ENCODE measurements at regions not wholly inside any gene's neighbourhood (a gene's known extent, or its start where the extent isn't known, plus 50 kb on each side); places are given as distances from the start of the nearest gene placed in this dataset.

GRCh38 chr3:3951071-3951470 is 151.8 kb downstream of the LRRN1 start:
- H3K9me3 ChIP-seq: no peaks in the 10 kb centered on the region
- no peaks in the 10 kb centered on the region for H3K9me2 ChIP-seq
- POLR2A ChIA-PET: no interaction called here
- no peak overlapping the region for H3K27ac ChIP-seq (ENCODE audit: low read depth in 2 of 2, low read length in 1 of 2)
- no peaks in the 10 kb centered on the region for H4K20me1 ChIP-seq (ENCODE audit: insufficient read depth)
- no peak overlapping the region for H3K9ac ChIP-seq
- TF ChIP-seq SIN3A (IDR thresholded peaks at IDR 0.05; ENCODE audit: borderline replicate concordance, low read depth, low read length): no peak
- TF ChIP-seq MEF2A (IDR thresholded peaks at IDR 0.05; ENCODE audit: borderline replicate concordance, low read depth): no peak
- no peak for TF ChIP-seq EP300 (IDR thresholded peaks at IDR 0.05; ENCODE audit: borderline replicate concordance in 1 of 2, low read depth in 1 of 2, low read length in 1 of 2)
- no peak for TF ChIP-seq EZH2phosphoT487 (IDR thresholded peaks at IDR 0.05; ENCODE audit: borderline replicate concordance, low read depth)
- no peak for TF ChIP-seq NFIC (IDR thresholded peaks at IDR 0.05; ENCODE audit: borderline replicate concordance)
- TF ChIP-seq RFX5 (IDR thresholded peaks at IDR 0.05; ENCODE audit: low read length): no peak
- no peak for TF ChIP-seq GATA2 (CRISPR knock-in tag; IDR thresholded peaks at IDR 0.05)
- TF ChIP-seq ELF1 (IDR thresholded peaks at IDR 0.05): no peak
- no peak for TF ChIP-seq RAD21 (IDR thresholded peaks at IDR 0.05; ENCODE audit: low read length)
- no peak for TF ChIP-seq TAF1 (IDR thresholded peaks at IDR 0.05; ENCODE audit: borderline replicate concordance, low read depth, low read length)
- TF ChIP-seq, protein P1, sequence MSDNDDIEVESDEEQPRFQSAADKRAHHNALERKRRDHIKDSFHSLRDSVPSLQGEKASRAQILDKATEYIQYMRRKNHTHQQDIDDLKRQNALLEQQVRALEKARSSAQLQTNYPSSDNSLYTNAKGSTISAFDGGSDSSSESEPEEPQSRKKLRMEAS (IDR thresholded peaks at IDR 0.05; ENCODE audit: low read depth): no peak
- no peak for TF ChIP-seq MXI1 (IDR thresholded peaks at IDR 0.05; ENCODE audit: low read depth, low read length)
- TF ChIP-seq POLR2AphosphoS5 (IDR thresholded peaks at IDR 0.05; ENCODE audit: low read depth, low read length): no peak
- no peak for TF ChIP-seq FOXJ3 (CRISPR knock-in tag; IDR thresholded peaks at IDR 0.05)
- no peak for TF ChIP-seq RCOR1 (IDR thresholded peaks at IDR 0.05; ENCODE audit: low read length)
- no peak for TF ChIP-seq TCF12 (IDR thresholded peaks at IDR 0.05)
- no peak for TF ChIP-seq SMC3 (IDR thresholded peaks at IDR 0.05; ENCODE audit: low read depth, low read length)
- no peak overlapping the region for H2AFZ ChIP-seq (ENCODE audit: low read depth)
- no peaks in the 10 kb centered on the region for H3K36me3 ChIP-seq (replicated peaks in 1 of 2; ENCODE audit: control insufficient read depth in 1 of 2, insufficient read depth in 2 of 2, low read length in 1 of 2)
- H3K27me3 ChIP-seq (ENCODE audit: insufficient read depth): no peaks in the 10 kb centered on the region
- no peak overlapping the region for H3K4me2 ChIP-seq
- no peaks in the 10 kb centered on the region for H3K4me1 ChIP-seq (ENCODE audit: control insufficient read depth in 1 of 2, insufficient read depth in 2 of 2, low read depth in 1 of 2, low read length in 1 of 2)
- DNase-seq: no peak
- no peaks in the 10 kb centered on the region for H3F3A ChIP-seq (replicated peaks; ENCODE audit: insufficient read depth)
- CTCF ChIA-PET: no interaction called here
- no peak overlapping the region for H3K4me3 ChIP-seq (ENCODE audit: low read depth in 2 of 2, low read length in 1 of 2)
- 2% methylated on average over 1 of the region's 1 CpG for WGBS (ENCODE audit: low lambda C conversion rate)
- no peaks in the 10 kb centered on the region for H3K79me2 ChIP-seq (ENCODE audit: insufficient read depth)

DNA sequence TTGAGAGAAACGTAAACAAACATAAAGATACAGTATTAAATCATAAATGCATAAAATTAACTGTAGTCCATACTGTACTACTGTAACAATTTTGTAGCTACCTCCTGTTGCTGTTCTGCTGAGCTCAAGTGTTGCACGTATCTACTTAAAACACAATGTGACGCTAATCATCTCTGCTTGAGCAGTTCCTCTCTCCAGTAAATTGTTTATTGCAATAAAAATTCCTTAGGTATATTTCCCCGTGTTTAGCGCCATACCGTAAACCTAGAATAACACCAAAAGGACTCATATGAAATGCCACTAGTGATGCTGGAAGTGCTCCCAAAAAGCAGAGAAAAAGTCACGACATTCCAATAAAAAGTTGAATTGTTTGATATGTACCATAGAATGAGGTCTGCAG is 152.3 kb downstream of the LRRN1 start:
- WGBS (ENCODE audit: low lambda C conversion rate): 40% methylated on average over 7 of the region's 7 CpGs
- POLR2A ChIA-PET: no interaction called here
- TF ChIP-seq SIN3A (IDR thresholded peaks at IDR 0.05; ENCODE audit: borderline replicate concordance, low read depth, low read length): no peak
- TF ChIP-seq SMC3 (IDR thresholded peaks at IDR 0.05; ENCODE audit: low read depth, low read length): no peak
- no peak for TF ChIP-seq RCOR1 (IDR thresholded peaks at IDR 0.05; ENCODE audit: low read length)
- no peak for TF ChIP-seq FOXJ3 (CRISPR knock-in tag; IDR thresholded peaks at IDR 0.05)
- TF ChIP-seq RXRA (IDR thresholded peaks at IDR 0.05; ENCODE audit: borderline replicate concordance, low read depth): no peak
- no peak for TF ChIP-seq IRF3 (IDR thresholded peaks at IDR 0.05; ENCODE audit: low read depth, low read length)
- no peak for TF ChIP-seq EZH2phosphoT487 (IDR thresholded peaks at IDR 0.05; ENCODE audit: borderline replicate concordance, low read depth)
- TF ChIP-seq, protein P2, sequence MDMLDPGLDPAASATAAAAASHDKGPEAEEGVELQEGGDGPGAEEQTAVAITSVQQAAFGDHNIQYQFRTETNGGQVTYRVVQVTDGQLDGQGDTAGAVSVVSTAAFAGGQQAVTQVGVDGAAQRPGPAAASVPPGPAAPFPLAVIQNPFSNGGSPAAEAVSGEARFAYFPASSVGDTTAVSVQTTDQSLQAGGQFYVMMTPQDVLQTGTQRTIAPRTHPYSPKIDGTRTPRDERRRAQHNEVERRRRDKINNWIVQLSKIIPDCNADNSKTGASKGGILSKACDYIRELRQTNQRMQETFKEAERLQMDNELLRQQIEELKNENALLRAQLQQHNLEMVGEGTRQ (IDR thresholded peaks at IDR 0.05; ENCODE audit: borderline replicate concordance, low read depth, low read length): no peak
- no peak for TF ChIP-seq NRF1 (IDR thresholded peaks at IDR 0.05; ENCODE audit: low read depth, low read length)
- TF ChIP-seq, protein P3, sequence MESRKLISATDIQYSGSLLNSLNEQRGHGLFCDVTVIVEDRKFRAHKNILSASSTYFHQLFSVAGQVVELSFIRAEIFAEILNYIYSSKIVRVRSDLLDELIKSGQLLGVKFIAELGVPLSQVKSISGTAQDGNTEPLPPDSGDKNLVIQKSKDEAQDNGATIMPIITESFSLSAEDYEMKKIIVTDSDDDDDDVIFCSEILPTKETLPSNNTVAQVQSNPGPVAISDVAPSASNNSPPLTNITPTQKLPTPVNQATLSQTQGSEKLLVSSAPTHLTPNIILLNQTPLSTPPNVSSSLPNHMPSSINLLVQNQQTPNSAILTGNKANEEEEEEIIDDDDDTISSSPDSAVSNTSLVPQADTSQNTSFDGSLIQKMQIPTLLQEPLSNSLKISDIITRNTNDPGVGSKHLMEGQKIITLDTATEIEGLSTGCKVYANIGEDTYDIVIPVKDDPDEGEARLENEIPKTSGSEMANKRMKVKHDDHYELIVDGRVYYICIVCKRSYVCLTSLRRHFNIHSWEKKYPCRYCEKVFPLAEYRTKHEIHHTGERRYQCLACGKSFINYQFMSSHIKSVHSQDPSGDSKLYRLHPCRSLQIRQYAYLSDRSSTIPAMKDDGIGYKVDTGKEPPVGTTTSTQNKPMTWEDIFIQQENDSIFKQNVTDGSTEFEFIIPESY (IDR thresholded peaks at IDR 0.05; ENCODE audit: borderline replicate concordance, low read depth): no peak
- no peak for TF ChIP-seq PBX3 (IDR thresholded peaks at IDR 0.05)
- TF ChIP-seq CHD2 (IDR thresholded peaks at IDR 0.05; ENCODE audit: low read length, partially characterized antibody): no peak
- TF ChIP-seq MXI1 (IDR thresholded peaks at IDR 0.05; ENCODE audit: low read depth, low read length): no peak
- TF ChIP-seq RAD21 (IDR thresholded peaks at IDR 0.05; ENCODE audit: low read length): no peak
- no peak for TF ChIP-seq FOXM1 (IDR thresholded peaks at IDR 0.05; ENCODE audit: low read depth)
- TF ChIP-seq YY1 (IDR thresholded peaks at IDR 0.05; ENCODE audit: low read depth): no peak

More for the DNA sequence above, 152.3 kb downstream of the LRRN1 start:
- CTCF ChIA-PET: no interaction called here
- Histone ChIP-seq H3K27me3 (ENCODE audit: insufficient read depth) (no peaks in the 10 kb centered on the region), H3K4me2 (no peak overlapping the region), H3K9me2 (no peaks in the 10 kb centered on the region), H4K20me1 (ENCODE audit: insufficient read depth) (no peaks in the 10 kb centered on the region), H3K9ac (no peak overlapping the region), H3K27ac (ENCODE audit: low read depth in 2 of 2, low read length in 1 of 2) (no peak overlapping the region), H3F3A (replicated peaks; ENCODE audit: insufficient read depth) (no peaks in the 10 kb centered on the region), H3K9me3 (no peaks in the 10 kb centered on the region), H3K79me2 (ENCODE audit: insufficient read depth) (no peaks in the 10 kb centered on the region), H2AFZ (ENCODE audit: low read depth) (no peak overlapping the region), H3K4me1 (ENCODE audit: control insufficient read depth in 1 of 2, insufficient read depth in 2 of 2, low read depth in 1 of 2, low read length in 1 of 2) (no peaks in the 10 kb centered on the region), H3K36me3 (replicated peaks in 1 of 2; ENCODE audit: control insufficient read depth in 1 of 2, insufficient read depth in 2 of 2, low read length in 1 of 2) (no peaks in the 10 kb centered on the region), H3K4me3 (ENCODE audit: low read depth in 2 of 2, low read length in 1 of 2) (no peak overlapping the region)
- no peak for DNase-seq
